ENCODE measurements at regions not wholly inside any gene's neighbourhood (a gene's known extent, or its start where the extent isn't known, plus 50 kb on each side); places are given as distances from the start of the nearest gene placed in this dataset.

DNA sequence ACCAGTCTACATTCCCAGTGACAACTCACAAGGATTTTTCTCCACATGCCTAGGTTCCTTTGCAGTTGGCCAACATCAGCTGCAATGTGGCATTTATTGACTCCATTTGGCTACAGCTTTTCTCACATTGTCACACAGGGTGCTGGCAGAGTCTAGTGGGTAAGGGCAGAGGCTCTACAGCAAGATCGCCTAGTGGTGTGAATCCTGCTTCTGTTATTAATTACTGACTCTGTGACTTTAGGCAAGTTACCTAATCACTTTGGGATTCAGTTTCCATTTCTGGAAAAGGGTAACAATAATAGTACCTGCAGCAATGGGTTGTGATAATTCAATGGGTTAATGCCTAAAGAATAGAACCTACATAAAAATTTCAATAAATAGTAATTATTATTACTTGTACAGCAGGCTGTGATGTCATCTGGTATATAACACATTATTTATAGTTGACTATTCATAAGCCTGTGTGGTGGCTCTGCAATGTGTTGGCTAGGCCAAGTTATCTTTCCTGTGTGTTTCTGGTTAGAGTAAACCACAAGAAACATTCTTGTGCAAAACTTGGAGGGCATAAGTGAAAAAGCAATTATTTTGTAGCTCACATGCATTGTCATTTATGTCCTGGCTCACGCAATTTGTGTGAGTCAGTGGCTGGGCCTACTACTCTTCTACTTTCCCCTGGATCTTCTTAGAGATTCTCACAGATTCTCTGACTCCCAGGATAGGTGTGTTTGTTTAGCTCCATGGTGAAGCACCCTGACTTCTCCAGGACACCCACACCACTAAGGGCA lies 59.5 kb downstream of the PTGS2 start:
- TF ChIP-seq POLR2AphosphoS5 (IDR thresholded peaks at IDR 0.05), result no peak
- TF ChIP-seq POLR2A (IDR thresholded peaks at IDR 0.05; ENCODE audit: low read depth), result no peak
- TF ChIP-seq, protein P1, sequence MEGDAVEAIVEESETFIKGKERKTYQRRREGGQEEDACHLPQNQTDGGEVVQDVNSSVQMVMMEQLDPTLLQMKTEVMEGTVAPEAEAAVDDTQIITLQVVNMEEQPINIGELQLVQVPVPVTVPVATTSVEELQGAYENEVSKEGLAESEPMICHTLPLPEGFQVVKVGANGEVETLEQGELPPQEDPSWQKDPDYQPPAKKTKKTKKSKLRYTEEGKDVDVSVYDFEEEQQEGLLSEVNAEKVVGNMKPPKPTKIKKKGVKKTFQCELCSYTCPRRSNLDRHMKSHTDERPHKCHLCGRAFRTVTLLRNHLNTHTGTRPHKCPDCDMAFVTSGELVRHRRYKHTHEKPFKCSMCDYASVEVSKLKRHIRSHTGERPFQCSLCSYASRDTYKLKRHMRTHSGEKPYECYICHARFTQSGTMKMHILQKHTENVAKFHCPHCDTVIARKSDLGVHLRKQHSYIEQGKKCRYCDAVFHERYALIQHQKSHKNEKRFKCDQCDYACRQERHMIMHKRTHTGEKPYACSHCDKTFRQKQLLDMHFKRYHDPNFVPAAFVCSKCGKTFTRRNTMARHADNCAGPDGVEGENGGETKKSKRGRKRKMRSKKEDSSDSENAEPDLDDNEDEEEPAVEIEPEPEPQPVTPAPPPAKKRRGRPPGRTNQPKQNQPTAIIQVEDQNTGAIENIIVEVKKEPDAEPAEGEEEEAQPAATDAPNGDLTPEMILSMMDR (IDR thresholded peaks at IDR 0.05), result no peak

Measured in esophagus muscularis mucosa (tissue), 3 donors.